NCI-H82 (cell line): ENCODE measurements at regions not wholly inside any gene's neighbourhood (a gene's known extent, or its start where the extent isn't known, plus 50 kb on each side); places are given as distances from the start of the nearest gene placed in this dataset.

Experiments
- DNase-seq: peaks from one replicate; lab custom pipeline; 2025; lab: John Stamatoyannopoulos, UW

DNA sequence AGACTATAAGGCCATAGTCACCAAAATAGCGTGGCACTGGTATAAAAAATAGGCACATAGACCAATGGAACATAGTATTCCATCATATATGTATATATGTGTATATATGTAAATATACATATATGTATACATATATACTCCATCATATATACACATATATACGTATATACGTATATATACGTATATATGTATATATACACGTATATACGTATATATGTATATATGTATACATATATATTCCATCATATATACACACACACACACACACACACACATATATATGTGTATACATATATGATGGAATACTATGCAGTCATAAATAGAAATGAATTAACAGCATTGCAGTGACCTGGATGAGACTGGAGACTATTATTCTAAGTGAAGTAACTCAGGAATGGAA lies 204.6 kb downstream of the LTN1 start:
- DNase-seq: no peak

DNA sequence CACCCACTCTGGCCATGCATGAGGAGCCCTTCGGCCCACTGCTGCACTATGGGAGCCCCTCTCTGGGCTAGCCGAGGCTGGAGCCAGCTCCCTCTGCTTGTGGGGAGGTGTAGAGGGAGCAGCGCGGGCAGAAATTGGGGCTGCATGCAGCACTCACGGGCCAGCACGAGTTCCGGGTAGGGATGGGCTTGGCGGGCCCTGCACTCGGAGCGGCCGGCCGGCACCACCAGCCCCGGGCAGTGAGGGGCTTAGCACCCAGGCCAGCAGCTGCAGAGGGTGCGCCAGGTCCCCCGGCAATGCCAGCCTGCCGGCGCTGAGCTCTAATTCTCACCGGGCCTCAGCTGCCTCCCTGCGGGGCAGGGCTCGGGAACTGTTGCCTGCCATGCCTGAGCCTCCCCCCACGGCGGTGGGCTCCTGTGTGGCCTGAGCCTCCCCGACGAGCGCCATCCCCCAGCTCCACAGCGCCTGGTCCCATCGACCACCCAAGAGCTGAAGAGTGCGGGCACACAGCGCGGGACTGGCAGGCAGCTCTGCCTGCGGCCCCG lies 209.0 kb downstream of the LTN1 start:
- no peak for DNase-seq

DNA sequence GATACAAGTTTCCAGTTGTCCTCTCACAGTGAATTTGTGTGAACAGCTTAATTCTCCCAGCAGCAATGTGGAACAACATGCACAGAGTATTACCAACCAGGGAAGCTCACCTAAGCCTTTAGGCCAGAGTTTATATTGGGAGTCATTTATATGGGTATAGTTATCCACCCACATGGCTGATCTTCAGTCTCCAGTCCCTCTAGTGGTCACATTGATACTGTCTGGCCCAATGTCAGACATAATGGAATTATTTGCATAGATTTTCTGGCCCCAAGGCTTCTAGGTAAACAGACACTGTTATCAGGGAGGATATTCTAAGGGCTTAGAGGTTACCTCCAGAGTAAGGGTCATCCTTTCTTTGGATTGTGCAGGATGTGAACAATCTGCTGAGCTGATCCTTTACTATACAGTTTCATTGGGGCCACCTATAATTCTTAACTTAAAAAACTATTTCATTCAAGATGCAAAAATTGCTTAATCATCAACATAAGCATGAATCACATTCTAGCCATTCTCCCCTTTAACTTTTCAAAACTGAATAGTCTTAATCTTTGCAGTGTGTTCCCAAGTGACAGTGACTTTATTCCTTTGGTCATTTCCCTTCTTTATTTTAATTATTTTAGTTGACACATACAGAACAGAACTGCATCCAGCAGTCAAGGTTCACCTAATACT lies 210.9 kb downstream of the LTN1 start:
- DNase-seq: peak; percentile 81

DNA sequence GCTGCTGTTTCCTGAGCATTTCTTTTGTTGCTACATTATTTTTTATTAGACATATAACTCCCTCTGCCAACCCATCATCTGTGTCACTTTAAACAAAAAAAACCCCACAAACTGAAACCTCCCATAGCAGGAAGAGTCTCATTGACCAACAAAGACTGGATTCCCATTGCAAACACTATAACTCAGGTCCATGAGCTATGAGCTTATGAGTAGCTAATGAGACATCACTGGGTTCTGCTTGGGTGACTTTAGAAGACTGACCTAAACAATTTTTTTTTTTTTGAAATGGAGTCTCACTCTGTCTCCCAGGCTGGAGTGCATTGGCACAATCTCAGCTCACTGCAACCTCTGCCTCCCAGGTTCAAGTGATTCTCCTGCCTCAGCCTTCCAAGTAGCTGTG lies 212.8 kb downstream of the LTN1 start:
- no peak for DNase-seq

DNA sequence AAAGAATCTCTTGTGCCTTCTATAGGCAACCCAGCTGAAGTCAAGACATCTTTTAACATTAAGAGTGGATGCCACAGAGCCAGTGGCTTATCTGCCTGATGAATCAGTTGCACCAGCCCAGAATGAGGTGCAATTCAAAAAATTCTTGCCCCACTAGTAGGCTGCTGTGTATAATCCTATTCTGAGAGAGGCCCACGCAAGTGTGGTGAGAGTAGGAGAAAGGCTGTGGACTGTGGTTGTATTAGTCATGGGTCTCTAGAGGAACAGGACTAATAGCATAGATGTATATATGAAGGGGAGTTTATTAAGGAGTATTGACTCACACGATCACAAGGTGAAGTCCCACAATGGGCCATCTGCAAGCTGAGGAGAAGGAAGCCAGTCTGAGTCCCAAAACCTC lies 216.4 kb downstream of the LTN1 start:
- no peak for DNase-seq

DNA sequence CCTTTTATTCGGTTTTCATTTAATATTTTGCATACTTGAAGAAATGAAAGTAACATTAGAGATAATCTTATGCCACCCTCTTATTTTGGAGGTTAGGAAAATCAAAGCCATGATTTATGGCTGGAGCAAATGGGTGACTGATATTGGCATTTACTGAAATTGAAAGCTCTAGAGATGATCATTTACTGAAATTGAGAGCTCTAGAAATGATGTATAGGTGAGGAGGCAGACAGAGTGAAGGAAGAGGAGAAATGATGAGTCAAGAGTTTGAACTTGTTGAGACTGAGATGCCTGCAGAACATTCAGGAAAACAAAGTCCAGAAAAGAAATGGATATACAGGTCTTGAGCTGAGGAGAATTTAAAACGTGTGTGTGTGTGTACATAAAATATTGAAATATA lies 217.6 kb downstream of the LTN1 start:
- DNase-seq: no peak

DNA sequence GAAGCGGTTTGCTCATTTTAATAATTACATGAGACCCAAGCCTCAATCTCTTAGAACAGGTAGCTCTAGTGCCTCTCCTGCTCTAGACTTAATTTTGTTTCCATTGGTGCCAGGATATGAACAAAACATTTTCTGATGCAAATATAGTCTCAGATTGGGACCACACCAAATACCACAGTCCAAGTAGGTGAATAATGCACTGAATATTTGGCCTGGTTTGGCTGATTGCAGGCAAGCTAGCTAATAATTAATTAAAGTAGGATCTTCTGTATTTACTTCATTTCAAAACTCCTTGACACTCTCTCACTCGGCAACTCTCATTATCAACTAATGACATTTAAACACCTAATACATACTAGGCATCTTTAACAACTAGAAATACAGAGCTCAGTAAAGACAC lies 219.6 kb downstream of the LTN1 start:
- no peak for DNase-seq

DNA sequence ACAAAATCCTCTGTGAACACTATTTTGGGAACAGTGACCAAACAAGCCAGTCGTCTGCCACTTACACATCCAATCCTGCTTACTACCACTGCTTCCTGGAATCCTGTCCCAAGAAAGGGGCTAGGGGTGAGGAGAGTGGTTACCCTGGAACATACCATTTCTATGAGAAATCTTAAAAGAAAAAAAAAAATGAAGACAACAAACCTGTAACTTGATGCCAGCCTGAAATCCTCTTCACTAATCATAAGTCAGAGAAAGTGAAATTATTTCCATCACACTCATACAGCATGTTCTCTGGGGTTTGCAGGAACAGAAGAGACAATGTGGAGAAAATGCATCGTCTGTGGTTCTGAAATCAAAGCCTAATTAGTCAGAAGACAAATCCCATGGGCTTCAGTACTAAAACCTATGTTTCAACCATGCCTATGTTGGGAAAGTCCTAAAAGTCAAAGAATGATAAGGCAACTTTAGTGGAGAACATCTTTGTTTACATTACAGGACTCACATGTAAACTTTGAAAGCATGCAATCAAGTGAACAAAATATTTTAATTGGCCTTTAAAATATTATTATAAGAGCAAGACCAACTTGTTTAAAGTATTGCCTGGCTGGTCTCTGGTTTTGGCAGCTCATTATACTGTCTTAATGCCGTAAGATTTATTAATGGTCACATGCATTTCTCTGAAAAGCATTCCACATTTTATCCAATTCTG lies 220.7 kb downstream of the LTN1 start:
- no peak for DNase-seq

DNA sequence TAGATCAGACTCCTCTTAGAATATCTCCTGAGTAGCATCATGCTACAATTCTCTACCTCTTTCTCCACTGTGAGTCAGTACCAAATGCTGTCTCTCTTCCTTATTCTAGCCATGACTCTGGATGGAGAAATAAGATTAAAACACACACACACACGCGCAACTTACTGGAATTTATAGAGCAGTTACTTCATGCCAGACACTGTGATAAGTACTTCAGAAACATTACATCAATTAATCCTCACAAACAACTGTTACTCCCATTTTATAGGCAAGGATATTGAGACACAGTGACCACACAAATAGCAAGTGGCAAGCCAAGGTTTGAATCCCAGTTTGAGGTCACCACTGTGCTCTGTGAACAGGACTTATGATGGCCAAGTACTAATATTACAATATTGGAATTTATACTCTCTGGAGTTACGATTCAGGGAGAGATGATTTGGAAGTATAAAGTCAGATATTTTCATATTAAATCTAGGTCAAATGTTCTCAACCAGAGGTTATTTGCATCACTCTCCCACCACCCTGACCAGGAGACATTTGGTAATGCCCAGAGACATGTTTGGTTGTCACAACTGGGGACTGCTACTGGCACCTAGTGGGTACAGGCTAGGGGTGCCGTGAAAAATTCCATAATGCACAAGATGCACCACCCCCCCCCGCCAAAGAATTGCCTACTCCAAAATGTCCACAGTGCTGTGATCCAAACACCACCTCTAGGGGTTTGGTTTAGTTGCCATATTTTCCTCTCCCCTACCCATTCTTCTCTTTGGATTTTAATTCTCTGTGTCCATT lies 221.6 kb downstream of the LTN1 start:
- no peak for DNase-seq

DNA sequence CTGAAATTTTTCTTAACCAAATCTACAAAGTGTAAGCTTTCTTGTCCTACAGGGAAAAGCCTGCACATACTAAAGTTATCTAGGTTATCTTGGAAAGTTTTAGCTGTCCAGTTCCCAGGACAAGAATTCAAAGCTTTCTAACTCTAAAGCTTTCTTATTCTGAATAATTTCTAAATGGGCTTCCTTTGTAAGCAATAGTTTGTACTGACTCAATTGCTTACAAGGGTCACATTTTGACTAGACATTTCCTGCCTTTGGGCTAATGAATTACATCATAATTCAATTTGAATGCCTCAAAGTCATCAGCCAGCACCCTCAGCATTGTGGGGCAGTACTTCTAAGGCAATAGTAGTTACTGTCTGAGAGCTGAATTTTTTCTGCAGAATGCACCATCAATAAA lies 223.0 kb downstream of the LTN1 start:
- DNase-seq: no peak

DNA sequence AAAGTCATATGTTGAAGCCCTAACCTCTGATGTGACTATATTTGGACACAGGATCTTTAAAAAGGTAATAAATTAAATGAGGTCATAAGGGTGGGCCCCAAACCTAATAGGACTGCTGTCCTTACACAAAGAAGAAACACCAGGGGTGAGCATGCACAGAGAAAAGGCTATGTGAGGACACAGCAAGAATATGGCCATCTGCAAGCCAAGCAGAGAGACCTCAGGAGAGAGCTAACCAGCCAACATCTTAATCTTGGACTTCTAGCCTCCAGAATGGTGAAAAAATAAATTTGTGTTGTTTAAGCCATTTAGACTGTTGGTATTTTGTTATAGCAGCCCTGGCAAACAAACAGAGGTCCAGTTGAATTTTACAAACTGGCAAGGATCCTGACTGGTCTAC lies 223.9 kb downstream of the LTN1 start:
- no peak for DNase-seq

DNA sequence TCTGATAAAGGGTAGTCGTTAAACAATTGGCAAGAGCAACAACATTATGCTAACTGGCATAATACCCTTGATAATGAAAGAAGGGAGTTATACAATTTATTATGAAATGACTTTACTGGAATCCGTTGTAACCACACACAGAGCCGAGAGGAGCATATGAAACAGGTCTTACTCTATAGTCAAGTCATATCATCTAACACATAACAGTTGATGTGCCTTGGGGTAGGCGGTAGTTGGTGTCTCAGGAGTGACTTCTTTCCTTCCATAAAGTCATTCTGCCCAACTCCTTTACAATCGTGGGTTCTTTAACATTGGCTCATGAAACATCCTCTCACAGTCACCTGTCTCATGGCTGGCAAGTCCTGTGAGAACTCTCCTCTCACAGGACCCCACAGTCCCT lies 225.2 kb downstream of the LTN1 start:
- no peak for DNase-seq

DNA sequence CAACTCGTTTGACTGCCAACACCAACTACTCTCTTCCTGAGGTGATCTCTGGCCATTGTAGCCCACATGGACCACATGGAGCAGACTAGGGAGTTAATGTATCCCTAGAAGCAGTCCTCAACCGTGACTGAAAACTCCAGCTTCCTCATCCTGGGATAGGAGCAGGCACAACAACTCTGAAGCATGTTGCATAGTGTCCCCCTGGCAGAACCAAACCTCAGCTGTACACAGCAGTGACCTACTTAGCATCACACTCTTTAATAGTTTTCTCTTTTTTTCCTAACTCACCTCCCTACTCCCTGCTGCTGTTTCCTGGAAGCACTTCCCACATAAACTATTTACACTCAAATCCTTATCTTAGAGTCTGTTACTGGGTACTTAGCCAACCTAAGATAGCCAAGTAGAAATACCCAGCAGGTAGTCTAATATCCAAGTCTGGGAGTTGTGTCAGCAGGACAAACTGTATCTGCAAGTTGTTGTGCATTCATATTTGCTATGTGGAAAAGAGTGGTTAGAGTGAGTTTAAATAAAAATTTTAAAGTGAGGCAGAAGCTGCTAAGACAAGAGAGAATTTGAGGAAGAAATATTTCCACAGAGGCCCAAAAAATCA lies 228.8 kb downstream of the LTN1 start:
- DNase-seq: no peak

DNA sequence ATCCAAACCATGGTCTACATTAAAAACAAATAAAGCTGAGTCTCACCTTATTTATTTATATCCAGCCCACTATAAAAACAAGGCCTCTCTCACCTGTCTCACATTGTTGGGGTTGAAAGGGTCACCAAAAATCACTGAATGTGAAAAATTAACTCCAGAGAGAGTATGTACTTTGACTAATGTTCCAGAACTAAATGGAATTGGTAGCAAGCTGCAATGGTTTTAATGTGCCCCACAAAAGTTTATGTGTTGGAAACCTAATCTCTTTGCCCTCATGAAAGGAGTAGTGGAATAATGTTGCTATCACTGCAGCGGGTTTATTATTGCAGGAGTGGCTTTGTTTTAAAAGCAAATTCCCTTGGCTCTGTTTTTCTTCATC lies 230.3 kb downstream of the LTN1 start:
- DNase-seq: no peak

DNA sequence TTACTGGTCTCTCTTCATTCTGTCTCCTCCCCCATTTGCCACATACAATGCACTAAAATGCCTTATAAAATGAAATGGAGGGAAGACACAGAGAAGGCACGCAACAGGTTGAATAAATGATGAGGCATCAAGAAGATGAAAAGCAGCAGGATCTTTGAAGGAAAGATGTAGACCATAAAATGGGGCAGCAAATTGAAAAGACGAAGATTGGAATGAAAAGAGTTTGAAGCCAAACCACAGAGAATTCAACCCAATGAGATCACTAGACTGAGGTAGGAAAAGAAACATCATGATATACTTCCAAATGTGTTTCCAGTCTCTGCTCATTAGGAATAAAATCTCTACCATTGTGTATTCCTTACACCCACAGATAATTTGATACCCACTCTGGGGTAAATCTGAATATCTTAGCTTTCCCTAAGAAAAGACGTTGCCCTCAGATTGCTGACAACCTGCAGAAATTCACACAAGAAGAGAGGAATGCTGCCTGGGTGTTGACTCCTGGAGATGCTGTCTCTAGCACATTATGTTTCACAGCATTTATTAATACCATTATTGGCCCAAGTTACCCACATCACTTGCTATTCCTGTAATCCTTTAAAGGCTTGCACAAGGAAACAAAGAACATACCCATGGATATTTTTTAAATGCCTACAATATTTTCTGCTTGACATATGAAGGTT lies 230.9 kb downstream of the LTN1 start:
- DNase-seq: no peak

DNA sequence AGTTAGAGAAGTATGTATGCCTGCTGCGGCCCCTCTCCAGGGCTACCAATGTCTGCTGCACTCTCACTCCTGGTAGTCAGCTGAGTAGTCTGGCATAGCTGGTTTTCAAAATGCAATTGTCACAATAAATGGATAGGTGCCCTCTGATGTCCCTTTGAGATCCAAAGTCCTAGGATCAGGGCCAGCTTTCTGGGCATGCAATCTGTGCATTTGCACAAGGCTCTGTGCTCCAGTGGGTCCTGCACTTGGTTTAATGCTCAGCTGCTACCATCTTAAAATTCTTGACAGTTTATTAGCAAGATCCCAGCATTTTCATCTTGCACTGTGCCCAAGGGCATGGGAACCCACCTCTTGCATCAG lies 233.8 kb downstream of the LTN1 start:
- no peak for DNase-seq

DNA sequence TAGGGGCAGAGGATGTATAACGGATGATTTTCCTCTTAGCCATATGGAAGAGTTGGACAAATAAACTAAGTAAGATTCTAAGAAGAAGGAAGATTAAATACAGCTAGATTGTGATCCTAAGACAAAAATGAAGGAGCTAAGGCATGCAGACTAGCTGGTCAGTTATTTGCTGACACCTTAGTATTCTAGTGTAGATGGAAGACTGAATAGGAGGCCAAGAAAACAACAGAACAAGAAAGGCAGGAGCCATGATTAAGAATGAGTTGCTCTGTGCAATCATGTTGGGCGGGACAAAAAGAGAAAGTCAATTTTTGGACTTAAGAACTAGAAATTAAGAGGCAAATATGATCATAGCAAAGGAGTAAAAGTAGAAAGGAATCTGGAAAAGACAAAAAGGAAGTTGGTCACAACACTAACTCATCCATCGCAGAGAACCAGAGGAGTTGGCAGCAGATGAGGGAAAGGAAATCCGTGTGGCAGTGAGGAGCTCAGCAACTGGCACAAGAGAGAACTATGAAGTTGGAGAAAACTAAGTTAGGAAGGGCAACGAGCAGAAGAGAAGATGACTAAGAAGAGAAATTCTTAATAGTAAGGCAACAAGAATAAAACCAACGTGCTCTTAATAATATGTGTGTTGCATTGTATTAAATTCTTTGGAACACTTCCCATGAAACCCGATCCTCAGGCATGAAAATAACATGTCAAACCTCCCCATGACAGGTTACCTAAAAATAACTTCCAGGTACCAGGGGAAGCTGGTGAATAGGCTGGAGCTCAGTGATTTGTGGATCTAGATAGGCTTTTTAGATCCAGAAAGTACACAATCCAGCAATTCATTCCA lies 234.4 kb downstream of the LTN1 start:
- no peak for DNase-seq

DNA sequence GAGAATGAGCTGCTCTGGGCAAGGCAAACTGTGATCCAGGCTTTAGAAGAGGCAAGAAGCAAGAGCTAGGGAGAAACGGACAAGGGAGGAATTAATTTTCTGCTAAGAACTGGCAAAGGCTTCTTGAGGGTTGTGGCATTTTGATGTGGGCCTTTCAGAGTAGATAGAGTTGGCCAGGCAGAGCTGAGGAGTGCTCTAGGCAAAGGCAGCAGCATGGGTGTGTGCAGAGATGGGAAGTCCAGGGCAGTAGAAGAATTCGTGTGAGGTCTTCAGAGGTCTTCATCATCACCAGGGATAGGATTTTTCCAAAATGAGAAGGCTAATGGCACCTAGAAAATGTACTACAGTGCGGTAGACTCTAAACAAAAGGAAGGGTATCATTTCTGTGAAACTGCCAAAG lies 237.8 kb downstream of the LTN1 start:
- no peak for DNase-seq

DNA sequence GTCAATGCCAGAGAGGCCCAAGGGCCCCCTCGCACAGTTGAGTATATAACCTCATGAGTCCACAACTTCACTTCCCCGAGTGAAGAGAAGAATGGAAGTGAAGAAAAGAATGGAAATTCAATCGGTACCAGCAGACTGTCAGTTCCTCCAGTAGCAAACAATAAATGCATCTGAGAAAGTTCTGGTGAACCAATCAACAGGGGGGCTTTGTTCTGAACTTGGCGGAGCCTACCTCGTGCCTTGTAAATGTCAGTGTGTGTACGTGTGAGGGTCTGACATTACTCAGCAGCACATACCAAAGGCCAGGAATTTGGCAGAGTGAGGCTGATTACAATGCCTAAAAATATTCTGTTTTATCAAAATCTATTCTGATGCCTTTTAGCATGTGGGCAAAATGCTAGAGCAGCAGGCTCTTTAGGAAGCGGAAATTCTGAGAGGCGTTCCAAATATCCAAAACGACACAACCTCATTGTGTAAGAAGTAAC lies 238.5 kb downstream of the LTN1 start:
- DNase-seq: no peak

DNA sequence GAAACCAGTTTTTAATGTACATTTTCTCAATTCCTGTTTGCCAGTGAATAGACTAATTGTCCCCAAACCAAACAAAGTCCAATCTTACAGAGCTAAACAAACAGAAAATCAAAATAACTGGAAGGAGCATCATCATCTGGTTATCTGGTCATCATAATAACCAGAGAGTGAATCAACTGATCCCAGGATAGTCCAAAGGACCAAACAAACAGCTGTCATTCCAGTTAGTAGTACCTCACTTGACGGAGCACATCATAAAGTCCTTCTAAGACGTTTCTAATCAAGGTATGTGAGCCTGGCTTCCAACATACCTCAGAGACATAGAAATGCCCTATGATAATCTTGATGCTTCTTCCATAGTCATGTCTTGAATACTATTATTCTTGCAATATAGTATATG lies 240.5 kb downstream of the LTN1 start:
- DNase-seq: no peak

DNA sequence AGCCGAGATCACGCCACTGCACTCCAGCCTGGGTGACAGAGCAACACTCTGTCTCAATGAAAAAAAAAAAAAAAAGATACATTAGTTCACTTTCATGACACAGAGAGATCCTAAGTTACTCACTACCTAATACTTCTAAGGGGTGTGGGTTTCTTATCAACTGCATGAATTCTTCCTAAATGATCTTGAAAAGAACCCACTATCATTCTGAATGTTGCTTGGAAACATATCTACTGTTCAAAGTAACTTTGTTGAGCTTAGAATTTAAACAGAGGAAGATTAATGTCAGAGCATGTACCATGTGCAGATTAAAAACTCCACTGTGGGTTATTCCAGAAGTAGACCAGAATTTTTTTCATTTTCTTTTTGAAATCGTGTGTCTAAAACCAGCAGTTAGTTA lies 241.5 kb downstream of the LTN1 start:
- no peak for DNase-seq
